Endothelial cell of umbilical vein (primary cell): ENCODE measurements at regions not wholly inside any gene's neighbourhood (a gene's known extent, or its start where the extent isn't known, plus 50 kb on each side); places are given as distances from the start of the nearest gene placed in this dataset.

Experiments used
- CTCF ChIP-seq, 2 donors: IDR thresholded peaks; 1 replicate in 1 of 2; 2 replicates in 1 of 2; pipeline ENCODE4 v1.5.1; 2011; ENCODE audit warnings: low read length in 2 of 2, mild to moderate bottlenecking in 2 of 2, moderate library complexity in 2 of 2, control low read depth in 1 of 2, inconsistent platforms in 1 of 2, low read depth in 1 of 2; ENCODE audit not compliant: insufficient read depth in 1 of 2; ENCODE audit errors: extremely low read depth in 1 of 2
- MAX ChIP-seq: IDR thresholded peaks from 2 replicates; pipeline ENCODE4 v1.6.1; 2011; ENCODE audit not compliant: insufficient read depth, insufficient read length
- POLR2A ChIP-seq: IDR thresholded peaks from 2 replicates; pipeline ENCODE4 v1.6.1; 2012; ENCODE audit warnings: low read depth, mild to moderate bottlenecking, control low read depth, low read length
- POLR2AphosphoS5 ChIP-seq: IDR thresholded peaks from 2 replicates; pipeline ENCODE4 v1.6.1; 2012; ENCODE audit warnings: low read depth, mild to moderate bottlenecking, control low read depth, low read length, moderate library complexity; ENCODE audit not compliant: insufficient read depth

GRCh38 chr3:30131191-30131590 lies 475.2 kb upstream of the TGFBR2 start:
- TF ChIP-seq POLR2A (no peak), CTCF (IDR thresholded peaks at IDR 0.05; ENCODE audit: extremely low read depth in 1 of 2, insufficient read depth in 1 of 2, low read depth in 1 of 2, low read length in 2 of 2) (no peak), MAX (no peak), POLR2AphosphoS5 (no peak)
